Body of pancreas (tissue), 4 donors: ENCODE measurements at regions not wholly inside any gene's neighbourhood (a gene's known extent, or its start where the extent isn't known, plus 50 kb on each side); places are given as distances from the start of the nearest gene placed in this dataset.

Experiments used
- ATAC-seq: fragments of 150-250 bp; one replicate; pipeline ENCODE4 v1.9.1; 2016
- DNase-seq, 4 donors: peaks; one replicate each; pipeline ENCODE4 v3.0.0-alpha.2; 2019
- H3K27ac ChIP-seq, 4 donors: fragments of 200-600 bp; sonication (generic); 1 replicate in 3 of 4; 2 replicates in 1 of 4; pipeline versions ENCODE4 v1.5.1 to v1.6.1; 2016 to 2019; ENCODE audit warnings: mild to moderate bottlenecking in 1 of 4, mixed read lengths in 1 of 4, moderate library complexity in 1 of 4
- H3K27me3 ChIP-seq, 2 donors: fragments of 200-600 bp; sonication (generic); one replicate each; pipeline ENCODE4 v1.6.0; 2016; ENCODE audit warnings: mild to moderate bottlenecking in 1 of 2
- H3K36me3 ChIP-seq, 2 donors: fragments of 200-600 bp; sonication (generic); replicated peaks in 1 of 2; 2 replicates each; pipeline ENCODE4 v1.5.1; 2016; ENCODE audit warnings: low read depth in 2 of 2; ENCODE audit not compliant: insufficient read depth in 1 of 2
- H3K4me1 ChIP-seq: fragments of 200-600 bp; sonication (generic); one replicate; pipeline ENCODE4 v1.6.0; 2016
- H3K4me3 ChIP-seq, 2 donors: fragments of 200-600 bp; sonication (generic); 1 replicate in 1 of 2; 2 replicates in 1 of 2; pipeline ENCODE4 v1.5.1; 2016 to 2019
- H3K9me3 ChIP-seq, 3 donors: fragments of 200-600 bp; sonication (generic); 1 replicate in 2 of 3; 2 replicates in 1 of 3; pipeline ENCODE4 v1.5.1; 2016
- CTCF ChIP-seq, 7 experiments: fragments of 450-650 bp in 4 of 7; fragments of 200-600 bp in 3 of 7; sonication (generic) in 3 of 7; IDR thresholded peaks; one replicate each; pipeline ENCODE4 v1.5.1; 2016 to 2019; ENCODE audit warnings: antibody characterized with exemption in 7 of 7
- POLR2A ChIP-seq, 3 donors: fragments of 450-650 bp; IDR thresholded peaks; one replicate each; pipeline ENCODE4 v1.6.1; 2016; ENCODE audit warnings: antibody characterized with exemption in 3 of 3, mild to moderate bottlenecking in 2 of 3
- WGBS, 2 donors: methylation state at CpG; one replicate each; pipeline ENCODE4 v1.1.5; 2017; 5-methylcytosine and 5-hydroxymethylcytosine counted together
- intact Hi-C: fragments of 100-400 bp; cut with DNase I; formaldehyde crosslinking; loops from one replicate; pipeline ENCODE4 v1.15.1; 2023

DNA sequence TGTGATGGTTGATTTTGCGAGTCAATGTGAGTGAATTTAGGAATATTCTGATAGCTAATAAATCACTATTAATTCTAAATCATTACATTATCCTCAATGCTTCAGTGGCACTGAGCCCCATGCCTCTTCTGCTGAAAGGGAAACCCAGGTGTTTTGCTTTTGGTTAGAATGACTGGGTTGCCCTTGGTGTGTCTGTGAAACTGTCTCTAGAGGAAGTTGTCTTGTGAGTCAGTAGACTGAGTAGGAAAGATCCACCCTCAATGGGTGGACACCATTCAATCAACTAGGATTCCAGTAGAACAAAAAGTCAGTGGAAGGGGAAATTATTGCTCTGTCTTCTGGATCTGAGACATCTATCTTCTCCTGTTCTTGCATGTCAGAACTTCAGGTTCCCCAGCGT lies 472.4 kb downstream of the ANKRD7 start:
- Histone ChIP-seq H3K4me3 (no peak overlapping the region), H3K4me1 (no peaks in the 10 kb centered on the region), H3K9me3 (no peaks in the 10 kb centered on the region), H3K36me3 (no peaks in the 10 kb centered on the region), H3K27me3 (no peaks in the 10 kb centered on the region), H3K27ac (no peak overlapping the region)
- TF ChIP-seq POLR2A (IDR thresholded peaks at IDR 0.05) (no peak), CTCF (IDR thresholded peaks at IDR 0.05) (no peak)
- no peak for DNase-seq
- intact Hi-C loops: no loop called here
- ATAC-seq: no peak
- 60 to 82% methylated on average over 2 of the region's 2 CpGs for WGBS, 2 donors

DNA sequence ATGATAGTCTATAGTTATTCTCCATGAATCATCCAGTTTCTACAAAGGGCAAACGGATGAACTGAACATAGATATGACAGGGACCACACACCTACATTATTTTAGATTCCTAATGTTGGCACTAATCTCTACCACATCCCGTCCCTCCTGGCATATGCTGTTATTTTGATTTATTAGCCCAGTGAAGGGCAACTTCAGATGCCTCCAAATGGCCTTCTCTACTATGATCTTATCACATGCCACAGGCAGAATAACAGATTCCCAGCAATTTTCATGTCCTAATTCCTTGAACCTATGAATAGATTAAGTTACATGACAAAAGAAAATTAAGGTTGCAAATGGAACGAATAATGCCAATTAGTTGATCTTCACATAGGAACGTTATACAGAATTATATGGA lies 474.7 kb downstream of the ANKRD7 start:
- DNase-seq: no peak
- intact Hi-C loops: no loop called here
- Histone ChIP-seq H3K4me3 (no peak overlapping the region), H3K9me3 (no peaks in the 10 kb centered on the region), H3K36me3 (no peaks in the 10 kb centered on the region), H3K27me3 (no peaks in the 10 kb centered on the region), H3K4me1 (no peaks in the 10 kb centered on the region), H3K27ac (no peak overlapping the region)
- no peak for ATAC-seq
- TF ChIP-seq CTCF (IDR thresholded peaks at IDR 0.05): no peak
- TF ChIP-seq POLR2A (IDR thresholded peaks at IDR 0.05): no peak
- WGBS, 2 donors: 48 to 58% methylated on average over 4 of the region's 4 CpGs

DNA sequence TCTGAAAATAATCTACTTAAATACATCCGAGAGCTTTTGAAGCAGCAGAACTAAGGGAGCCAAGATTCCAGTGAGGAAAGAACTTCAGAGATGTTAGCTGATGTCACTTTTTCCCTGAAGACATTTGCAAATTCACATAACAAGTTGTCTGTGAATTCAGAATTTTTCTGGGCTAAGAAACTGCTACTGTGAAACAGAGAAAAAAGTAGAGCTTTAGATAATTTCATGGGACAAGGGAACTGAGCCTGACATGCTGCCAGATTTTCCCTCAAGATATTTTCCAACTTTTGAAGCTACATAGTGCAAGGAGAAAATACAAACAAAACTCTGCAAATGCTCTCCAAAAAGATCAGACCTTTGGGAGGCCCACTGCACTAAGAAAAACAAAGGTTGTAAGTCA lies 484.2 kb downstream of the ANKRD7 start:
- TF ChIP-seq CTCF (IDR thresholded peaks at IDR 0.05) (no peak), POLR2A (IDR thresholded peaks at IDR 0.05) (no peak)
- H3K27me3 ChIP-seq: no peaks in the 10 kb centered on the region
- intact Hi-C loops: no loop called here
- no peaks in the 10 kb centered on the region for H3K36me3 ChIP-seq
- H3K9me3 ChIP-seq: no peaks in the 10 kb centered on the region
- WGBS, 2 donors: 40 to 50% methylated on average over 1 of the region's 1 CpG
- no peak overlapping the region for H3K27ac ChIP-seq
- no peaks in the 10 kb centered on the region for H3K4me1 ChIP-seq
- DNase-seq (no peak), ATAC-seq (no peak)
- H3K4me3 ChIP-seq: no peak overlapping the region

GRCh38 chr7:118711688-118712087 lies 487.2 kb downstream of the ANKRD7 start:
- Histone ChIP-seq H3K9me3 (no peaks in the 10 kb centered on the region), H3K27ac (no peak overlapping the region), H3K36me3 (no peaks in the 10 kb centered on the region), H3K27me3 (no peaks in the 10 kb centered on the region), H3K4me3 (no peak overlapping the region), H3K4me1 (no peaks in the 10 kb centered on the region)
- TF ChIP-seq CTCF (IDR thresholded peaks at IDR 0.05) (no peak), POLR2A (IDR thresholded peaks at IDR 0.05) (no peak)
- intact Hi-C loops: no loop called here
- ATAC-seq (no peak), DNase-seq (no peak)

DNA sequence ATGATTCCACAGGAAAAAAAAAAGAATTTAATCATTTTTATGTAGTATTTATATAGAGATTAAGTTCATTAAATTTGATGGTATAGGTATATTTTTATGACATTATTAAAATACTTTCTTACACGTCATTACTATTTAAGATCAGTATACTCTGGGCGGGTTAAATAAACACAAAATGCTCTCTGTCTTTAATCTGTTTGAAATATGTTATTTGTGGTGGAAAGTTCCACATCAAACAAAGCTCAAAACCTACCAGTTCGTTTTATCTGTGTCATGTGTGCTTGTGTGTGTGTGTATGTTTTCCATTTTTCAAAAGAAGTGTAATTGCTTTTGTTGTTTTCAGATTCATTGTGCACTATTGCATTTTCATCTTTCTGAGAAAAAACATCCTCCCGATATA lies 488.5 kb downstream of the ANKRD7 start:
- Histone ChIP-seq H3K4me1 (no peaks in the 10 kb centered on the region), H3K27me3 (no peaks in the 10 kb centered on the region), H3K27ac (no peak overlapping the region), H3K4me3 (no peak overlapping the region), H3K36me3 (no peaks in the 10 kb centered on the region), H3K9me3 (no peaks in the 10 kb centered on the region)
- ATAC-seq: no peak
- no peak for DNase-seq
- TF ChIP-seq CTCF (IDR thresholded peaks at IDR 0.05): no peak
- no peak for TF ChIP-seq POLR2A (IDR thresholded peaks at IDR 0.05)
- intact Hi-C loops: no loop called here
- WGBS, 2 donors: 40 to 41% methylated on average over 4 of the region's 4 CpGs
